ENCODE measurements at regions not wholly inside any gene's neighbourhood (a gene's known extent, or its start where the extent isn't known, plus 50 kb on each side); places are given as distances from the start of the nearest gene placed in this dataset.

- TF ChIP-seq ZNF384 (IDR thresholded peaks at IDR 0.05) = no peak
- no peak for TF ChIP-seq NFRKB (IDR thresholded peaks at IDR 0.05)
- no peak for TF ChIP-seq ARNT (IDR thresholded peaks at IDR 0.05)
- TF ChIP-seq SP1 (IDR thresholded peaks at IDR 0.05) = no peak
- TF ChIP-seq FOXM1 (IDR thresholded peaks at IDR 0.05; ENCODE audit: borderline replicate concordance) = no peak
- no peak for TF ChIP-seq SUZ12 (IDR thresholded peaks at IDR 0.05)
- TF ChIP-seq ELF4 (IDR thresholded peaks at IDR 0.05) = no peak
- no peak for TF ChIP-seq FOXA1 (IDR thresholded peaks at IDR 0.05)
Measured at GRCh38 chr14:38887696-38888095, 215.3 kb downstream of the SEC23A start.
